Skin epidermis (tissue), 12 donors: ENCODE measurements at regions not wholly inside any gene's neighbourhood (a gene's known extent, or its start where the extent isn't known, plus 50 kb on each side); places are given as distances from the start of the nearest gene placed in this dataset.
A peak's percentile ranks its signal among the peaks of the same experiment; 100 is the strongest.

Experiments
- H3K27ac ChIP-seq, 21 experiments: fragments of 200-600 bp; sonication (generic) in 11 of 21; one replicate each; pipeline ENCODE4 v1.5.0; 2020; ENCODE audit warnings: mild to moderate bottlenecking in 3 of 21, inconsistent platforms in 2 of 21, moderate library complexity in 2 of 21
- H3K4me3 ChIP-seq, 7 experiments: fragments of 200-600 bp; sonication (generic) in 2 of 7; one replicate each; pipeline ENCODE4 v1.5.0; 2020; ENCODE audit warnings: inconsistent platforms in 2 of 7, mild to moderate bottlenecking in 2 of 7, moderate library complexity in 1 of 7

GRCh38 chr9:106602344-106602743, 260.6 kb upstream of the ZNF462 start:
- Histone ChIP-seq H3K27ac (no peak overlapping the region), H3K4me3 (no peak overlapping the region)

GRCh38 chr9:106613250-106613737, 249.7 kb upstream of the ZNF462 start:
- Histone ChIP-seq H3K27ac (no peak overlapping the region), H3K4me3 (no peak overlapping the region)

GRCh38 chr9:106615118-106615889, 247.7 kb upstream of the ZNF462 start:
- Histone ChIP-seq H3K4me3 (no peak overlapping the region), H3K27ac (no peak overlapping the region)

- H3K27ac ChIP-seq: no peak overlapping the region
- no peak overlapping the region for H3K4me3 ChIP-seq
These were observed 246.9 kb upstream of the ZNF462 start for GRCh38 chr9:106616026-106616425.

- H3K27ac ChIP-seq: no peak overlapping the region
- H3K4me3 ChIP-seq: no peak overlapping the region
These were observed 246.1 kb upstream of the ZNF462 start for GRCh38 chr9:106616851-106617345.

GRCh38 chr9:106619211-106619610, 243.8 kb upstream of the ZNF462 start:
- Histone ChIP-seq H3K27ac (no peak overlapping the region), H3K4me3 (no peak overlapping the region)

GRCh38 chr9:106620081-106620480, 242.9 kb upstream of the ZNF462 start:
- H3K27ac ChIP-seq: no peak overlapping the region
- H3K4me3 ChIP-seq: no peak overlapping the region

- Histone ChIP-seq H3K4me3 (no peak overlapping the region), H3K27ac (no peak overlapping the region)
These were observed 242.1 kb upstream of the ZNF462 start for GRCh38 chr9:106620866-106621265.

GRCh38 chr9:106621313-106622163, 241.4 kb upstream of the ZNF462 start:
- Histone ChIP-seq H3K27ac (peak overlapping the region in 1 of 21 experiments; percentile 36), H3K4me3 (no peak overlapping the region)

GRCh38 chr9:106622164-106622487, 240.8 kb upstream of the ZNF462 start:
- no peak overlapping the region for H3K4me3 ChIP-seq
- H3K27ac ChIP-seq: no peak overlapping the region

GRCh38 chr9:106623558-106623957, 239.4 kb upstream of the ZNF462 start:
- Histone ChIP-seq H3K27ac (no peak overlapping the region), H3K4me3 (no peak overlapping the region)

GRCh38 chr9:106625259-106625789, 237.6 kb upstream of the ZNF462 start:
- Histone ChIP-seq H3K4me3 (no peak overlapping the region), H3K27ac (no peak overlapping the region)

GRCh38 chr9:106626936-106627335, 236.0 kb upstream of the ZNF462 start:
- H3K4me3 ChIP-seq: no peak overlapping the region
- no peak overlapping the region for H3K27ac ChIP-seq

- Histone ChIP-seq H3K27ac (no peak overlapping the region), H3K4me3 (no peak overlapping the region)
These were observed 230.3 kb upstream of the ZNF462 start for GRCh38 chr9:106632621-106633020.

- H3K27ac ChIP-seq: no peak overlapping the region
- H3K4me3 ChIP-seq: no peak overlapping the region
These were observed 228.8 kb upstream of the ZNF462 start for GRCh38 chr9:106634183-106634582.

- Histone ChIP-seq H3K27ac (no peak overlapping the region), H3K4me3 (no peak overlapping the region)
These were observed 228.3 kb upstream of the ZNF462 start for GRCh38 chr9:106634641-106635040.

GRCh38 chr9:106637486-106637885, 225.5 kb upstream of the ZNF462 start:
- no peak overlapping the region for H3K4me3 ChIP-seq
- no peak overlapping the region for H3K27ac ChIP-seq

- no peak overlapping the region for H3K4me3 ChIP-seq
- H3K27ac ChIP-seq: no peak overlapping the region
These were observed 222.9 kb upstream of the ZNF462 start for GRCh38 chr9:106639873-106640568.

- Histone ChIP-seq H3K4me3 (no peak overlapping the region), H3K27ac (no peak overlapping the region)
These were observed 219.6 kb upstream of the ZNF462 start for GRCh38 chr9:106643211-106643930.
